IMR-90 (cell line): ENCODE measurements at regions not wholly inside any gene's neighbourhood (a gene's known extent, or its start where the extent isn't known, plus 50 kb on each side); places are given as distances from the start of the nearest gene placed in this dataset.

Experiments used
- ATAC-seq: fragments of 200-7000 bp; cut with Tn5 transposase; 2 replicates; pipeline ENCODE4 v1.9.1; 2020; ENCODE audit warnings: low read depth, mild to moderate bottlenecking, moderate library complexity
- BruUV-seq: library from RNA; stranded (reverse); fragments of 400-500 nt; replicated peaks from 2 replicates; lab custom pipeline; 2021; lab: Mats Ljungman, UMichigan
- CTCF ChIA-PET: fragments of 300-600 bp; formaldehyde crosslinking; extraction: SDS; loops from one replicate; lab custom pipeline; 2021; ENCODE audit warnings: antibody characterized with exemption; lab: Yijun Ruan, JAX
- POLR2A ChIA-PET: fragments of 300-600 bp; sonication (Branson Sonifier 250); formaldehyde crosslinking; loops from one replicate; lab custom pipeline; 2022; ENCODE audit warnings: antibody characterized with exemption; ENCODE audit not compliant: unreplicated experiment; lab: Charles Lee
- DNase-seq: peaks from one replicate; pipeline ENCODE4 v3.0.0; 2013
- H2AFZ ChIP-seq: replicated peaks from 2 replicates; pipeline ENCODE3; 2013; ENCODE audit warnings: low read length, mild to moderate bottlenecking; ENCODE audit not compliant: poor library complexity
- H2AK5ac ChIP-seq: 2 replicates; pipeline ENCODE4 v1.6.1; 2013; ENCODE audit warnings: low read depth, low read length, inconsistent platforms
- H2AK9ac ChIP-seq: replicated peaks from 2 replicates; pipeline ENCODE3; 2013; ENCODE audit warnings: mild to moderate bottlenecking, low read depth, low read length, moderate library complexity; ENCODE audit not compliant: poor library complexity
- H2BK120ac ChIP-seq: 2 replicates; pipeline ENCODE4 v1.6.1; 2013; ENCODE audit warnings: low read depth, low read length, inconsistent platforms
- H2BK15ac ChIP-seq: 3 replicates; pipeline ENCODE4 v1.6.1; 2013; ENCODE audit warnings: low read depth, low read length, inconsistent platforms
- H2BK20ac ChIP-seq: 2 replicates; pipeline ENCODE4 v1.6.1; 2013; ENCODE audit warnings: low read depth, mild to moderate bottlenecking, inconsistent platforms, low read length, moderate library complexity
- H2BK5ac ChIP-seq: 2 replicates; pipeline ENCODE4 v1.6.1; 2013; ENCODE audit warnings: mild to moderate bottlenecking, low read depth, low read length, inconsistent platforms; ENCODE audit not compliant: poor library complexity, severe bottlenecking
- H3K14ac ChIP-seq: replicated peaks from 2 replicates; pipeline ENCODE4 v1.6.1; 2013; ENCODE audit warnings: low read depth, low read length, inconsistent platforms
- H3K18ac ChIP-seq: 2 replicates; pipeline ENCODE4 v1.6.1; 2013; ENCODE audit warnings: low read depth, low read length, control low read depth
- H3K23ac ChIP-seq: 2 replicates; pipeline ENCODE4 v1.6.1; 2013; ENCODE audit warnings: low read depth, low read length, inconsistent platforms
- H3K27ac ChIP-seq: 2 replicates; pipeline ENCODE4 v1.5.1; 2013; ENCODE audit warnings: mild to moderate bottlenecking, control low read depth, low read length; ENCODE audit not compliant: insufficient read depth
- H3K27me3 ChIP-seq: 2 replicates; pipeline ENCODE4 v1.6.1; 2013; ENCODE audit warnings: low read length; ENCODE audit not compliant: control insufficient read depth, insufficient read depth
- H3K36me3 ChIP-seq: 2 replicates; pipeline ENCODE4 v1.6.1; 2013; ENCODE audit warnings: low read length, mixed read lengths; ENCODE audit not compliant: control insufficient read depth, insufficient read depth
- H3K4ac ChIP-seq: 2 replicates; pipeline ENCODE4 v1.6.1; 2013; ENCODE audit warnings: low read depth, low read length, inconsistent platforms
- H3K4me1 ChIP-seq: 2 replicates; pipeline ENCODE4 v1.6.1; 2013; ENCODE audit warnings: low read length, mixed read lengths; ENCODE audit not compliant: control insufficient read depth, insufficient read depth
- H3K4me2 ChIP-seq: 2 replicates; pipeline ENCODE4 v1.6.1; 2013; ENCODE audit warnings: low read depth, mild to moderate bottlenecking, control low read depth, low read length, moderate library complexity
- H3K4me3 ChIP-seq: 2 replicates; pipeline ENCODE4 v1.5.1; 2013; ENCODE audit warnings: low read depth, mild to moderate bottlenecking, control low read depth, low read length, moderate library complexity; ENCODE audit not compliant: insufficient read depth
- H3K56ac ChIP-seq: 2 replicates; pipeline ENCODE4 v1.6.1; 2013; ENCODE audit warnings: low read length, inconsistent platforms; ENCODE audit not compliant: insufficient read depth; ENCODE audit errors: extremely low read depth
- H3K79me1 ChIP-seq, 2 experiments: 2 replicates each; pipeline ENCODE4 v1.6.1; 2013; ENCODE audit warnings: low read length in 2 of 2, inconsistent platforms in 1 of 2, low read depth in 1 of 2
- H3K9ac ChIP-seq: 2 replicates; pipeline ENCODE4 v1.6.1; 2013; ENCODE audit warnings: low read depth, low read length, control low read depth
- H3K9me1 ChIP-seq: 2 replicates; pipeline ENCODE4 v1.6.1; 2013; ENCODE audit warnings: low read length, inconsistent platforms; ENCODE audit not compliant: insufficient read depth
- H3K9me3 ChIP-seq: 2 replicates; pipeline ENCODE4 v1.6.1; 2013; ENCODE audit warnings: low read length; ENCODE audit not compliant: control insufficient read depth, insufficient read depth
- H4K20me1 ChIP-seq: 2 replicates; pipeline ENCODE4 v1.6.1; 2013; ENCODE audit warnings: low read length, inconsistent platforms; ENCODE audit not compliant: insufficient read depth
- H4K5ac ChIP-seq: 2 replicates; pipeline ENCODE4 v1.6.1; 2013; ENCODE audit warnings: mild to moderate bottlenecking, low read depth, low read length, control low read depth
- H4K8ac ChIP-seq, 2 experiments: 2 replicates each; pipeline ENCODE4 v1.6.1; 2013; ENCODE audit warnings: low read depth in 2 of 2, low read length in 2 of 2, control low read depth in 1 of 2, inconsistent platforms in 1 of 2
- H4K91ac ChIP-seq: 2 replicates; pipeline ENCODE4 v1.6.1; 2013; ENCODE audit warnings: low read depth, low read length, inconsistent platforms; ENCODE audit not compliant: insufficient read depth
- BHLHE40 ChIP-seq: fragments of 150-350 bp; IDR thresholded peaks from 2 replicates; pipeline ENCODE4 v1.6.1; 2016; ENCODE audit warnings: mild to moderate bottlenecking, low read depth, low read length
- CHD1 ChIP-seq: IDR thresholded peaks from 2 replicates; pipeline ENCODE4 v1.6.1; 2012; ENCODE audit warnings: low read depth, low read length, improper control_type of control experiment
- NFE2L2 ChIP-seq: fragments of 150-350 bp; IDR thresholded peaks from 2 replicates; pipeline ENCODE4 v1.6.1; 2016; ENCODE audit warnings: low read depth, mild to moderate bottlenecking, low read length
- POLR2A ChIP-seq: IDR thresholded peaks from 2 replicates; pipeline ENCODE4 v1.6.1; 2012; ENCODE audit warnings: mild to moderate bottlenecking, low read depth, low read length
- RFX5 ChIP-seq: IDR thresholded peaks from 2 replicates; pipeline ENCODE4 v1.8.0; 2012; ENCODE audit warnings: low read depth, mild to moderate bottlenecking, low read length, moderate library complexity
- SMC3 ChIP-seq: fragments of 150-350 bp; IDR thresholded peaks from 2 replicates; pipeline ENCODE4 v1.6.1; 2016; ENCODE audit warnings: low read depth, mild to moderate bottlenecking, antibody characterized with exemption, low read length, moderate library complexity
- WGBS, 2 experiments: methylation state at CpG; one replicate each; pipeline versions ENCODE4 v1.1.5 to v1.1.7; 2013; ENCODE audit warnings: missing lambda C conversion rate in 2 of 2; ENCODE audit not compliant: insufficient read length in 1 of 2; ENCODE audit errors: extremely low coverage in 2 of 2; 5-methylcytosine and 5-hydroxymethylcytosine counted together
- dilution Hi-C: fragments of 300-500 bp; cut with HindIII; formaldehyde crosslinking; loops from one replicate; pipeline ENCODE4 v1.14.3; 2018; ENCODE audit warnings: low sequenced_read_pairs; ENCODE audit not compliant: unreplicated experiment
- in situ Hi-C: fragments of 300-500 bp; cut with MboI; formaldehyde crosslinking; loops from 3 replicates; pipeline ENCODE4 v1.14.3; 2019; ENCODE audit warnings: low sequenced_read_pairs, inconsistent platforms, mixed read lengths
- intact Hi-C: fragments of 100-400 bp; cut with micrococcal nuclease; formaldehyde crosslinking; loops from 2 replicates; pipeline ENCODE4 v1.10.0; 2022
- TF ChIP-seq, protein P1 (sequence below): fragments of 150-350 bp; IDR thresholded peaks from 2 replicates; pipeline ENCODE4 v1.6.1; 2016; ENCODE audit warnings: low read depth, mild to moderate bottlenecking, low read length, moderate library complexity, borderline replicate concordance
- TF ChIP-seq, protein P2 (sequence below): fragments of 150-350 bp; IDR thresholded peaks from 2 replicates; pipeline ENCODE4 v1.6.1; 2017; ENCODE audit warnings: mild to moderate bottlenecking, antibody characterized with exemption, low read length, low read depth

DNA sequence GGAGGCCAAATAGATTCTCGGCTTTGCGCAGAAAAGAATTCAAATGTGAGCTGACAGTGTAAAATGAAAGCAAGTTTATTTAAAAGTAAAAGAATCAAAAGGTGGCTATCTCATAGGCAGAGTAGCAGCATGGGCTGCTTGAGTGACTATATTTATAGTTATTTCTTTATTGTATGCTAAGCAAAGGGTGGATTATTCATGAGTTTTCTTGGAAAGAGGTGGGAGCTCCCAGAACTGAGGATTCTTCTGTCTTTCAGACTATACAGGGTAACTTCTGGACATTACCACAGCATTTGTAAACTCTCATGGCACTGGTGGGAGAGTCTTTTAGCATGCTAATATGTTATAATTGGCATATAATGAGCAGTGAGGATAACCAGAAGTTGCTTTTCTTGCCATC is 659.9 kb downstream of the RWDD3 start:
- no peak overlapping the region for H3K4ac ChIP-seq

More for the DNA sequence above, 659.9 kb downstream of the RWDD3 start:
- no peak overlapping the region for H3K27ac ChIP-seq
- H4K20me1 ChIP-seq = no peaks in the 10 kb centered on the region
- H3K27me3 ChIP-seq = no peaks in the 10 kb centered on the region
- no peak overlapping the region for H2BK120ac ChIP-seq
- H3K4me2 ChIP-seq = no peak overlapping the region
- H2BK20ac ChIP-seq = no peak overlapping the region
- H4K91ac ChIP-seq = no peak overlapping the region
- no peak overlapping the region for H2BK5ac ChIP-seq
- H3K36me3 ChIP-seq = no peaks in the 10 kb centered on the region
- BruUV-seq = no TSS peak
- POLR2A ChIA-PET = no interaction called here
- no peak overlapping the region for H2BK15ac ChIP-seq
- H2AK5ac ChIP-seq = no peak overlapping the region
- H3K14ac ChIP-seq = no peak overlapping the region
- no peaks in the 10 kb centered on the region for H3K9me3 ChIP-seq
- in situ Hi-C loops = no loop called here
- no peaks in the 10 kb centered on the region for H3K9me1 ChIP-seq
- dilution Hi-C loops = no loop called here
- no peak overlapping the region for H3K23ac ChIP-seq
- H4K5ac ChIP-seq = no peak overlapping the region
- intact Hi-C loops = no loop called here
- no peaks in the 10 kb centered on the region for H3K4me1 ChIP-seq
- no peak overlapping the region for H4K8ac ChIP-seq
- no peak overlapping the region for H3K4me3 ChIP-seq
- no peak overlapping the region for H3K18ac ChIP-seq
- no peaks in the 10 kb centered on the region for H3K79me1 ChIP-seq
- TF ChIP-seq NFE2L2 (no peak), RFX5 (no peak), SMC3 (no peak), BHLHE40 (no peak), POLR2A (no peak), CHD1 (no peak)
- TF ChIP-seq, protein P1, sequence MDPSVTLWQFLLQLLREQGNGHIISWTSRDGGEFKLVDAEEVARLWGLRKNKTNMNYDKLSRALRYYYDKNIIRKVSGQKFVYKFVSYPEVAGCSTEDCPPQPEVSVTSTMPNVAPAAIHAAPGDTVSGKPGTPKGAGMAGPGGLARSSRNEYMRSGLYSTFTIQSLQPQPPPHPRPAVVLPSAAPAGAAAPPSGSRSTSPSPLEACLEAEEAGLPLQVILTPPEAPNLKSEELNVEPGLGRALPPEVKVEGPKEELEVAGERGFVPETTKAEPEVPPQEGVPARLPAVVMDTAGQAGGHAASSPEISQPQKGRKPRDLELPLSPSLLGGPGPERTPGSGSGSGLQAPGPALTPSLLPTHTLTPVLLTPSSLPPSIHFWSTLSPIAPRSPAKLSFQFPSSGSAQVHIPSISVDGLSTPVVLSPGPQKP = no peak
- TF ChIP-seq, protein P2, sequence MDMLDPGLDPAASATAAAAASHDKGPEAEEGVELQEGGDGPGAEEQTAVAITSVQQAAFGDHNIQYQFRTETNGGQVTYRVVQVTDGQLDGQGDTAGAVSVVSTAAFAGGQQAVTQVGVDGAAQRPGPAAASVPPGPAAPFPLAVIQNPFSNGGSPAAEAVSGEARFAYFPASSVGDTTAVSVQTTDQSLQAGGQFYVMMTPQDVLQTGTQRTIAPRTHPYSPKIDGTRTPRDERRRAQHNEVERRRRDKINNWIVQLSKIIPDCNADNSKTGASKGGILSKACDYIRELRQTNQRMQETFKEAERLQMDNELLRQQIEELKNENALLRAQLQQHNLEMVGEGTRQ = no peak
- ATAC-seq = no peak
- no peak overlapping the region for H3K56ac ChIP-seq
- no peak for DNase-seq
- no peak overlapping the region for H2AFZ ChIP-seq
- H3K9ac ChIP-seq = no peak overlapping the region
- CTCF ChIA-PET = no interaction called here
- H2AK9ac ChIP-seq = no peak overlapping the region
- WGBS, 2 experiments = 80% methylated on average over 1 of the region's 2 CpGs; no CpG with 5 or more reads in 1 of the 2 experiments
